GM18861 (cell line): ENCODE measurements at regions not wholly inside any gene's neighbourhood (a gene's known extent, or its start where the extent isn't known, plus 50 kb on each side); places are given as distances from the start of the nearest gene placed in this dataset.
"Not testable (repeated sequence)": the region's sequence is repeated elsewhere in the genome, so short reads cannot be mapped to it uniquely, and the experiment has no call there.

ENCODE experiments used
- ATAC-seq: cut with Tn5 transposase; IDR thresholded peaks from one replicate; pipeline ENCODE4 v1.9.1; 2021; ENCODE audit not compliant: unreplicated experiment

DNA sequence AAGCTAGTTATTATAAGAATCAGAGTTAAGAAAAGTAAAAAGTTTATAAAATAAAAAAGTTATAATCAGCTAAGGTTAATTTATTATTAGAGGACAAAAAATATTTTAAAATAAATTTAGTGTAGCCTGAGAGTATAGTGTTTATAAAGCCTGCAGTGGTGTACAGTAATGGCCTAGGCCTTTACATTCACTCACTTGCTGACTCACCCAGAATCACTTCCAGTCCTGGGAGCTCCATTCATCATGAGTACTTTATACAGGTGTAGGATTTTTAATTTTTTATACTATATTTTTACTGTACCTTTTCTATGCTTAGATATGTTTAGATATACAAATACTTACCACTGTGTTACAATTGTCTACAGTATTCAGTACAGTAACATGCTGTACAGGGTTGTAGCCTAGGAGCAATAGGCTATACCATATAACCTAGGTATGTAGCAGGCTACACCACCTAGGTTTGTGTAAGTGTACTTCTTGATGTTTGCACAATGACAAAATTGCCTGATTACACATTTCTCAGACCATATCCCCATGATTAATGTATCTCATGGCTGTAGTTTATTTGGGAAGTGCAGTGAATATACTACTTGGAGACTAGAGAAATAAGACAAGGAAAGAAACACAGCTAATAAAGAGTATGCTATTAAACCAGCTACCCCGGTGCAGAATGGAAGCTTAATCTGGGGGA is 101.9 kb upstream of the GALNT15 start:
- no peak for ATAC-seq

DNA sequence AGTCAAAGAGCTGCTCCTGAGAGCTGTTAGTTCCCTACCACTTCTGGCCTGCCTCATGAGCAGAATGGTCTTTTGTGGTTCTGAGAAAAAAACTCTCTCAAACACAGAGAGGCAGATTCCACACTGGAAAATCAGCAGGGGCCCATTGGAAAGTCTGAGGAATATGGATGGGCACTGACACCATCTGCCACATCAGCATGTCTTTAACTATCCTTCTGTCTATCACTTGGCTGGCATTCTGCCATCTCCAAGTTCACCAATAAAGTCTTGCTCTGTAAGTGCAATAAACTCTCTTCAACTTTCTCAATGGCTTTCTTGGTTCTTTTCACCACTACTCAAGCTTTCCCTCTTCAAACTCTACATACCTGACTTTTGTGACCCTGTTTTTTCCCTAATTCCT is 101.3 kb upstream of the GALNT15 start:
- no peak for ATAC-seq

DNA sequence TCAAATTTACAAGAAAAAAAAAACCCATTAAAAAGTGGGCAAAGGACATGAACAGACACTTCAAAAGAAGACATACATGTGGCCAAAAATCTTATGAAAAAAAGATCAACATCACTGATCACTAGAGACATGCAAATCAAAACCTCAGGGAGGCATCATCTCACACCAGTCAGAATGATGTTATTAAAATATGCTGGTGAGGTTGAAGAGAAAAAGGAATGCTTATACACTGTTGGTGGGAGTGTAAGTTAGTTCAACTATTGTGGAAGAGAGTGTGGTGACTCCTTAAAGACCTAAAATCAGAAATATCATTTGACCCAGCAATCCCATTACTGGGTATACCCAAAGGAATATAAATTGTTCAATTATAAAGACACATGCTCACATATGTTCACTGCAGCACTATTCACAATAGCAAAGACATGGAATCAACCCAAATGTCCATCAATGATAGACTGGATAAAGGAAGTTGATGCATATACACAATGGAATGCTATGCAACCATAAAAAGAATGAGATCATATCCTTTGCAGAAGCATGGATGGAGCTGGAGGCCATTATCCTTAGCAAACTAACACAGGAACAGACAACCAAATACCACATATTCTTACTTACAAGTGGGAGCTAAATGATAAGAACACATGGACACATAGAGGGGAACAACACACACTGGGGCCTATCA is 100.3 kb upstream of the GALNT15 start:
- ATAC-seq: not testable (repeated sequence)

DNA sequence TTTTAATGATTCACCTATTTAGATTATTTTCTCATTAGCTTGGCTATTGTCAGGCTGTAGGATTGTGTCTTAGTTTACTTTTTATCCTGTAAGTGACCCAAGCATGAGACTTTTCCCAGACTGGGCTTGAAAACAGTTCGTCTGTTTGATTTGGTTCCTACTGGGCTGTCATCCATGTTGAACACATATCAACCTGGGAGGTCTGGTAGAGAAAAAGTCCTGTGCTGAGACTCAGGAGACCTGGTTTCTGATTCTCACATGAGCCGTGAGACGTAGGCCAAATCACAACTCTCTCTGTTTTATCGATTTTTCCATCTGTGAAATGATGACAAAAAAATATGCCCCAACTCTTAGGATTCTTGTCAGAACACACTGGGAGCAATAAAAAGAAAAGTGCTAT is 98.8 kb upstream of the GALNT15 start:
- ATAC-seq: no peak

DNA sequence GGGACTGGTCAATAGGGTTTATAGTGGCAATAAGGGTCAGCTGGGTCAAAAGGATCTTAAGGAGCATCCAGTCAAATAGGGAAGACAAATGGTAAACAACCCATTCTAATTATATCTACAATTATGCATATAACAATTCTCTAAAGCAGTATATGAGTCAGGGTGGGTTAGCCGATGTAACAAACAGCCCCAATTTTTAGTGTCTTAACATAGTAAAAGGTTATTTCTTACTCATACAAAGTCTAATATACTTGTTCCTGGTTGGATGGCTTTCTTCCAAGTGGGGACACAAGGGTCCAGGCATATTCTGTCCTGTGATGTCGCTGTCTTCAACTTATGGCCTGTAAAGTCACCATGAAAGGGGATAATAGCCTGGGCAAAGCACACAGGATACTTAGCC is 97.9 kb upstream of the GALNT15 start:
- ATAC-seq: no peak

DNA sequence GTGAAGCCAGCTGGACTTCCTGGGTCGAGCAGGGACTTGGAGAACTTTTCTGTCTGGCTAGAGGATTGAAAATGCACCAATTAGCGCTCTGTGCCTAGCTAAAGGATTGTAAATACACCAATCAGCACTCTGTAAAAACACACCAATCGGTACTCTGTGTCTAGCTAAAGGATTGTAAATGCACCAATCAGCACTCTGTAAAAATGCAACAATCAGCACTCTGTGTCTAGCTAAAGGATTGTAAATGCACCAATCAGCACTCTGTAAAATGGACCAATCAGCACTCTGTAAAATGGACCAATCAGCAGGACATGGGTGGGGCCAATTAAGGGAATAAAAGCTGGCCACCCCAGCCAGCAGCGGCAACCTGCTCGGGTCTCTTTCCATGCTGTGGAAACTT is 97.3 kb upstream of the GALNT15 start:
- ATAC-seq: not testable (repeated sequence)

DNA sequence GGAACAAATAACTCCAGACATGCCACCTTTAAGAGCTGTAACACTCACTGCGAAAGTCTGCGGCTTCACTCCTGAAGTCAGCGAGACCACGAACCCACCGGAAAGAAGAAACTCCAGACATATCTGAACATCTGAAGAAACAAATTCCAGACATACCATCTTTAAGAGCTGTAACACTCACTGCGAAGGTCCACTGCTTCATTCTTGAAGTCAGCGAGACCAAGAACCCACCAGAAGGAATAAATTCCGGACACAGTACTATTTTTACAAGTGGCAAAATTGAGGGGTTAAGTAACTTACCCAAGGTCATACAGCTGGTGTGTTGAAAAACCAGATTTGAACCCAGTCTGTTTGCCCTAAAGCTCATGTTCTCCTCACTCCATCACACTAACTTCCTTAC is 96.8 kb upstream of the GALNT15 start:
- ATAC-seq: not testable (repeated sequence)

DNA sequence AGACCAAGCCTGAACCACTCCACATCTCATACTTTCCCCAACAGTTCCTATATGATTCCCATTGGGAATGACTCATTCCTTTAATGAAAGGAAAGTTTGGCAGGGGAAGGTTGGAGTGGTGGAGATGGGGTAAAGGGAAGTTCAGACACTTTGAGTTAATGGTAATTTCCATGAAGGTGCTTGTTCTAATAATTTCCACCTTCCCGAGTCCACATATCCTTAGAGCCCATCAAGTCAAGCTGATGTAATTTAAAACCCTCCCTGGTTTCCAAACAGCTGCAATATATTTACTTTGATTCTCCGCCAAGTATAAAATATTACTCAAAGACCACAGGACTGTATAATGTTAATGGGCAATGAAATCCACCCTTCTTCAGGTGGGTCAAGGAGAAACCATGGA is 95.0 kb upstream of the GALNT15 start:
- no peak for ATAC-seq

DNA sequence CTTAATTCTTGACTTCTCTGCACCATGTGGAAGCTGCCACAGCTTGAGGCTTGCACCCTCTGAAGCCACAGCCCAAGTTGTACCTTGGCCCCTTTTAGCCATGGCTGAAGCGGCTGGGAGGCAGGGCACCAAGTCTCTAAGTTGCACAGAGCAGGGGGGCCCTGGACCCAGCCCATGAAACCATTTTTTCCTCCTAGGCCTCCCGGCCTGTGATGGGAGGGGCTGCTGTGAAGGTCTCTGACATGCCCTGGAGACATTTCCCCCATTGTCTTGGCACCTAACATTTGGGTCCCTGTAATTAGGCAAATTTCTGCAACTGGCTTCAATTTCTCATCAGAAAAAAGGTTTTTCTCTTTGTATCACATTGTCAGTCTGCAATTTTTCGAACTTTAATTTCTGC is 92.8 kb upstream of the GALNT15 start:
- no peak for ATAC-seq

DNA sequence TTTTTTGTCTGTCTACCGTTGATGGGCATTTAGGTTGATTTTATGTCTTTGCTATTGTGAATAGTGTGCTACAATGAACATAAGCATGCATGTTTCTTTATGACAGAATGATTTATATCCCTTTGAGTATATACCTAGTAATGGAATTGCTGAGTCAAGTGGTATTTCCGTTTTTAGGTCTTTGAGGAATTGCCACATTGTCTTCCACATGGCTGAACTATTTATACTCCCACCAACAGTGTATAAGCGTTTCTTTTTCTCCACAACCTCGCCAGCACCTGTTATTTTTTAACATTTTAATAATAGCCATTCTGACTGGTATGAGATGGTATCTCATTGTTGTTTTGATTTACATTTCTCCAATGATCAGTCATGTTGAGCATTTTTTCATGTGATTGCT is 89.6 kb upstream of the GALNT15 start:
- no peak for ATAC-seq

DNA sequence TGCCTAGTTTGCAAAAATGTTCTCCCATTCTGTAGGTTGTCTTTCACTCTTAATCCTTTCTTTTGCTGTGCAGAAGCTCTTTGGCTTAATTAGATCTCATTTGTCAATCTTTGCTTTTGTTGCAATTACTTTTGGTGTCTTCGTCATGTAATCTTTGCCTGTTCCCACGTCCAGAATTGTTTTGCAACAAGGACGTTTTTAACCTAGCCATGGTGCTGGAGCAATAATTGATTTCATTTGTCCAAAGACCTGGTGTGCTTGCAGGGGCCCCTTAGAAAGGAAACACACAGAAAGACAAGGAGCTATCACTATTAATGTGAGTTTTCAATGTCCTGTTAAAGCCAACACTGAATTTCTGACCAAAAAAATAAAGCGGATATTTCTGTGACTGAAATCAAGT is 89.1 kb upstream of the GALNT15 start:
- no peak for ATAC-seq

DNA sequence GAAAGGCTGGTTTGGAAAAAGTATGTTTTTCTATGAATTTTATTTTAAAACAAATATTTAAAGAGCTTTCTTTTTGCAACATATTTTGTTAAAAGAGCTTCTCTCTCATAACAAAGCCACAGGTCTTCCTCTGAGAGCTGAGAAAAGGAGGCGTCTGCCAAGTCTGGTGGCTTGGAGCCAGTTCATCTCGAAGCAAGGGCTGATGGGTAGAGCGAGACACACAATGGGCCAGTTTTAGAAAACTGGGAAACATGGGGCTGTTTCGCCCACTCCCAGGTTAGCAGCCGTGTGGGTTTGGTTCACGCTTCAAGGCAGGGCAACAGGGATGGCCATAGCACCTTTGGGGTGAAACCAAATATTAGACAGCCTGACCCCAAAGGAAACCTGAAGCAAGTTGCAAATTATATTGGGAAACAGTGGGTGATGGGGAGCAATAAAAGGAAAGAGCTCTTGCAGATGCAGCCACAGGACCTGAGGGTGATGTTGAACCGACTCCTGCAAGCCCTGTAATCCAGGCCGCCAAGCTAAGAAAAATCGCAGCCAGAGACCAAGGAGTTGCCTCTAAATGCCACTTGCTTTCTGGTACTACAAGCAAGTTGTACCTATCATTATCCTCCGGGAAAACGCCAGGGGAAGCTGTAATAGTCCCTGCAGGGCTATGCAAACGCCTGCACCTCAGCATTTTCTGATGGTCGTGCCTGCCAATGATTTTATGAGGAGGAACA is 88.4 kb upstream of the GALNT15 start:
- ATAC-seq: no peak

DNA sequence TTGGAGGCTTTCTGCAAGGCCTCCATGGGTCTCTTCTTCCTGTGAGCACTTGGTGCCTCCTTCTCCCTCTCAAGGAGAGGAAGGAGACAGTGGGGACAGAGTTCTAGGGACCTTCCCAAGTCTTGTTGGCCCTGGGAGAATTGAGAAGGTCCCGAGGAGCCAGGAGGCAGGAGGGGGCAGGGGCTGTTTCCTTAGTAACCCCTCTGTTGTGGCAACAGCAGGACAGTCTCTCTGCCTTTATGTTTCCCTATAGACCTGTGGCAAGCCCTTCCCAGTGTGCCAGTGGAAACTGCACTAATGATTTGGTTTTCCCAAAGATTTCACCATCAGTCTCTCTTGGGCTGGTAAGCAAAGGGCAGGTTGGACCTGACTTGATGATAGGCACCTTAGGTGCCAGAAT is 87.8 kb upstream of the GALNT15 start:
- ATAC-seq: no peak

DNA sequence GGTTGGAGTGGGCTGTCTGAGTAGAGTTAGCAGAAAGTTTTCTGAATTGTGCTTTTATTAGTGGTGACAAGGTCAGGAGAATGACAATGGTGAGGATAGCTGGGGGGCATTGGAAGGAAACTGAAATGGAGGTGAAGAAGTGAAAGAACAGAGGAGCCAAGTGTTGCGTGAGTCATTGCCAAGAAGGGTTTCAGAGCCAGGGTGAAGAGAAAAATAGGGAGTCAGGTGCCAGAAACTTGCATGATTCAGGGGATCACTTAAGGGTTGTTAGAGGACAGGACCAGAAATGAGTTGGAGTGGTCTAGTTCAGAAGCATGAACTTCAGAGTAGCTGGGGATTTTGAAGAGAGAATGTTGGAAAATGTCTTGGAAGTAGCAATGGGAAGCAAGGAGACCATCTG is 86.0 kb upstream of the GALNT15 start:
- ATAC-seq: no peak

DNA sequence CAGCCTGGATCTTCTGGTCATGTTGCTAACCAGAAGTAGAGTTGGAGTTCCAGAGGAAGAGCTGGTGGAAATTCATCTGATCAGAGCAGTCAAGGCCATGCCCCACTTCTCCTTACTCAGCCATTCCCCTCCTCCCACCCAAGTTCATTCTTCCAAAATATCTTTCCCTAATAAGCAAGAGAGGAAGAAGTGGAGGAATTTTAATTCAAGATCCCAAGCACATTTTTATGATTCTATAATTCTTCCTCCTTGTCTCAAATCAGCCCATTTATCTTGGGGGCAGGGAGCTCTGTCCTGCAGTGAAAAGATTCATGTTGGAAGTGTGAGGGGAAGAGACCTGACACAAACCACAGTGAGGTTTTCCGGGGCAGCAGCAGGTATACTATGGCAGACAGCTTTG is 85.0 kb upstream of the GALNT15 start:
- ATAC-seq: no peak

DNA sequence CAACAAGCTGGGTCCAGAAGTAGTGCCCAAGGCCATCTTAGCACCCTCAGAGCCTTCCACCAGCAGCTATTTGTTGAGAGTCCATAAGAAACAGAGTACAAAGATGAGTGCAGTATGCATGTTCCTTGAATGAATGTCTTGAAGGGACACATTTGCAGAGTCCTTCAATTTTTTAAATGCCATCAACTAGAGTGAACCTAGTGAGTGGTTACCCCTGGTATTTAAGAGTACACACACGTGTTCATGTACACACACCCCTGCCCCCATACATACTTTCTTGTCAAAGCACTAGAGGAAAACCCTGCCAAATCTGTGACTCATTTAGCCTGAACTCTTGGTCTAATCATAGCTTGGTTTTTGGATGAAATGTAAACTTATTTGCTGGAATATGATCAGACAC is 84.5 kb upstream of the GALNT15 start:
- ATAC-seq: no peak

DNA sequence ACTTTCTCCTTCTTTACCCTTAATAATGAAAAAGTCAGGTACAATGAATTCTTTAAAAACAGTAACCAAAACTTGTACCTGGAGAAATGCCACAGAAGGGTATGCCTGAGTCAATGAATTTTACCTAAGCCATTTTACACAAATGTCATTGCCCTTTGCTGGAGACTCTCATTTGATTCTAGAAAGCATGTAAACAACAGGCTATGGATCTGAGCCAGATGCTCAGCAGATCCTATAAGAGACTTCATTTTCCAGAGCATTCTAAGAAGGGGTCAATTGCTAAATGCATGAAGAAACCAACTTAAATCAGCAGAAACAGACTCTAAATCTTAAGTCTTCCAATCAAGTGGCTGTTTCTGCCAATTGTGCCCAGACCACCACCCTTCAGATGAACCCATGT is 83.8 kb upstream of the GALNT15 start:
- ATAC-seq: no peak

DNA sequence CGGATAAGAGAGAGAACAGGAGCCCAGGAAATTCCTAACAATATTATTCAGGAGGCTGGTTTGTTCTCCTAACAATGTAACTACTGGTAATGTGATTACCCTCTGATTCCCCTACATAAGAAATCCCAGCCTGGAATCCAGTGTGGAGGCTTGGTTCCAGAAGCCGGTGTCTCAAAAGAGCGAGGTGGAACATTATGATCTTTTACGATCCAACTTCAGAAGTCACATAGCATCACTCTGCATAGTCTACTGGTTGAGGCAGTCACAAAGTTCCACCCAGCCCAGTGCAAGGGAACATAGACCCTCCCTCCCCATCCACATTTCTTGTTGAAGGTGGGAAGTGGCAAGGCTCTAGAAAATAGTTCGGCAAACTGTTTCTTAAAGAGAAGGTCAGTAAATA is 81.6 kb upstream of the GALNT15 start:
- no peak for ATAC-seq

DNA sequence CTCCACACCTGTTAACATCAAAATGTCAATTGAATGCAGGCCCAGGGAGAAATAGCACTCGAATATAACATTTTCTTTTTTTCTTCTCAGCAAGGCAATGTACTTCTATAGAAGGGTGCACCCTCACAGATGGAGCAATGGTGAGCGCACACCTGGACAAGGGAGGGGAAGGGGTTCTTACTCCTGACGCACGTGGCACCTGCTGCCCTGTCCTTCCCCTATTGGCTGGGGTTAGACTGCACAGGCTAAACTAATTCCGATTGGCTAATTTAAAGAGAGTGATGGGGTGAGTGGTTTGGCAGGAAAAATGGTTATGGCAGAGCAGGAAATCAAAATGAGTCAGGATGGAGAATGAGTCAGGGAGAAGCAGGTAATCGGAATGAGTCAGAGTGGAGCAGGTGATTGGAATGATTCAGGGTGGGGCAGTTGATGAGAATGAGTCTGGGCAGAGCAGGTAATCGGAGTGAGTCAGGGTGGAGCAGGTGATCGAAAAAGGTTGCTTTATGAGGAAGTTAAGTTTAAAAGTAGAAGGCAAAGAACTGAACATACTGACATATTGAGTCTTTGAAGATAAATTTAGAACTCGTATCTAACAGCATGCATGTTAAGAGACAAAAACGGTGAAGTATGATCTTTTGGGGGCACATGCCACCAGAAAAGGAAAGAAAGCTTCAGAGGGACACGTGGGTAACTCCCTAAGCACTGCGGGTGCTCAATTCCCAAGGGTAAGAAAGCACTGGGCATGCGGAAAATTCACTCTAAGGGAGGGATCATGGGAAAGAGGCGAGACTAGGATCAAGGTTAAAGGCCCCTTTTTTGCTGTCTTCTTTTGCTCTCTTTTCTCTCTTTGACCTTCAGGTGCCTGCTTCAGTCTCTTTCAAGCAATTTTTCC is 72.9 kb upstream of the GALNT15 start:
- no peak for ATAC-seq

DNA sequence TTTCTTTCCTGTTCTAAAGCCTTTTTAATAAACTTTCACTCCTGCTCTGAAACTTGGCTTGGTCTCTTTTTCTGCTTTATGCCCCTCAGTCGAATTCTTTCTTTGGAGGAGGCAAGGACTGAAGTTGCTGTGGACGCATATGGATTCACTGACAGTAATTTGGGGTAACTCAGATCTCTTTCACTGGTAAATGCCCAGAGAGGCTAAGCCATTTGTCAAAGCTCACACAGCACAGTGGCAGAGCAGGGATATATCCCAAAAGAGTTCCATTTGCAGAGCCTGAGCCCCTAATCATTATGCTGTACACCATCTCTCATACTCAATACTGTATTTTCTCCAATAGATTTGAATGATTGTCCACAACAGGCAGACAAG is 72.3 kb upstream of the GALNT15 start:
- ATAC-seq: no peak

DNA sequence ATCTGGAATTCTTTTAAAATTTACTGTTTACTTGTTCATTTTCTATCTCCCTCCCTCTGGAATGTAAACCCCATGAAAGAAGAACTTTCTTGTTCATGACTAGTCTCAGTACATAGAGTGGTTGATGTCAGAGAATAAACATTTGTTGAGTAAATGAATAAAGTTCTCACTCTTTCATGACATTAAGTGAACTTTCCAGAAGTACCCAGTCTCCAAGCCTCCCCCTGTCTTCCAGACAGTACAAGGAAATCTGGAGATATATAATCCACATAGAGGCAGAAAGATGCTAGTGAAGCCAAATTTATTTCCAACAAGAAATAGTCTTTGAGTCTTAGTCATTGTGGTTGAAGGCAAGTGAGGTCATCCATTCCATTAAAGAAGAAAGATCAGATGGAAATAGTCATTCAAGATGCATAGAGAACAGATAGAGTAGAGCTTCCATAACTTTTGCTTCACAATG is 71.5 kb upstream of the GALNT15 start:
- no peak for ATAC-seq
